PC-9 (cell line): ENCODE measurements at regions not wholly inside any gene's neighbourhood (a gene's known extent, or its start where the extent isn't known, plus 50 kb on each side); places are given as distances from the start of the nearest gene placed in this dataset.

Source experiments
- CTCF ChIP-seq: fragments of 200-600 bp; sonication (generic); conservative IDR thresholded peaks from 2 replicates; pipeline ENCODE4 v1.6.1; 2017; ENCODE audit warnings: mixed run types, antibody characterized with exemption, mild to moderate bottlenecking, moderate library complexity
- EZH2 ChIP-seq: fragments of 200-600 bp; sonication (generic); IDR thresholded peaks from 2 replicates; pipeline ENCODE4 v1.8.0; 2017; ENCODE audit warnings: antibody characterized with exemption, low read depth

GRCh38 chr3:22334996-22335395 lies 584.0 kb upstream of the ZNF385D start:
- no peak for TF ChIP-seq CTCF
- no peak for TF ChIP-seq EZH2
